Fibroblast of pulmonary artery (primary cell): ENCODE measurements at regions not wholly inside any gene's neighbourhood (a gene's known extent, or its start where the extent isn't known, plus 50 kb on each side); places are given as distances from the start of the nearest gene placed in this dataset.
"Not testable (repeated sequence)": the region's sequence is repeated elsewhere in the genome, so short reads cannot be mapped to it uniquely, and the experiment has no call there.

Source experiments
- DNase-seq: peaks from one replicate; pipeline ENCODE4 v3.0.0-alpha.2; 2010; ENCODE audit warnings: low read depth
- H3K4me3 ChIP-seq: replicated peaks from 2 replicates; pipeline ENCODE4 v1.5.1; 2011; ENCODE audit warnings: low read depth, mild to moderate bottlenecking, control low read depth, low read length, moderate library complexity
- TF ChIP-seq, protein P1 (sequence below): IDR thresholded peaks from 2 replicates; pipeline ENCODE4 v1.5.1; 2011; ENCODE audit warnings: mild to moderate bottlenecking, control low read depth, low read length, inconsistent platforms; ENCODE audit errors: missing control alignments

DNA sequence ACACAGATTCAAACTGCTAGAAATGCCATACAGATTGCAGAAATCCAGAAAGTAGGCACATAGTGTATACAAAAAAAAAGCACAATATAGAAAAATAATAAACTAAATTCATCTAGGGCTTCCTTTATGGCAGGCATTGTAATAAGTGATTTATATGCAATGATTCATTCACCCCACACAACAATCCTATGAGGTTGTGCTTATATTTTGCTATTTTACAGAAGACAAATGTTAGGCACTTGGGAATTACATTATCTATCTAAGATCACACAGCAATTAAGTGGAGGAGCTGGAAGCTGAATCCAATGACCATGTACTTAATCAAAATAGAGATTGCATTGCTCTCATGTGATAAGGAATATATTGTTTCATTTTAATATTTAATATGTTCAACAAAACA is 225.7 kb upstream of the KCNK2 start:
- TF ChIP-seq, protein P1, sequence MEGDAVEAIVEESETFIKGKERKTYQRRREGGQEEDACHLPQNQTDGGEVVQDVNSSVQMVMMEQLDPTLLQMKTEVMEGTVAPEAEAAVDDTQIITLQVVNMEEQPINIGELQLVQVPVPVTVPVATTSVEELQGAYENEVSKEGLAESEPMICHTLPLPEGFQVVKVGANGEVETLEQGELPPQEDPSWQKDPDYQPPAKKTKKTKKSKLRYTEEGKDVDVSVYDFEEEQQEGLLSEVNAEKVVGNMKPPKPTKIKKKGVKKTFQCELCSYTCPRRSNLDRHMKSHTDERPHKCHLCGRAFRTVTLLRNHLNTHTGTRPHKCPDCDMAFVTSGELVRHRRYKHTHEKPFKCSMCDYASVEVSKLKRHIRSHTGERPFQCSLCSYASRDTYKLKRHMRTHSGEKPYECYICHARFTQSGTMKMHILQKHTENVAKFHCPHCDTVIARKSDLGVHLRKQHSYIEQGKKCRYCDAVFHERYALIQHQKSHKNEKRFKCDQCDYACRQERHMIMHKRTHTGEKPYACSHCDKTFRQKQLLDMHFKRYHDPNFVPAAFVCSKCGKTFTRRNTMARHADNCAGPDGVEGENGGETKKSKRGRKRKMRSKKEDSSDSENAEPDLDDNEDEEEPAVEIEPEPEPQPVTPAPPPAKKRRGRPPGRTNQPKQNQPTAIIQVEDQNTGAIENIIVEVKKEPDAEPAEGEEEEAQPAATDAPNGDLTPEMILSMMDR, result no peak
- DNase-seq, result no peak
- H3K4me3 ChIP-seq, result no peak overlapping the region

DNA sequence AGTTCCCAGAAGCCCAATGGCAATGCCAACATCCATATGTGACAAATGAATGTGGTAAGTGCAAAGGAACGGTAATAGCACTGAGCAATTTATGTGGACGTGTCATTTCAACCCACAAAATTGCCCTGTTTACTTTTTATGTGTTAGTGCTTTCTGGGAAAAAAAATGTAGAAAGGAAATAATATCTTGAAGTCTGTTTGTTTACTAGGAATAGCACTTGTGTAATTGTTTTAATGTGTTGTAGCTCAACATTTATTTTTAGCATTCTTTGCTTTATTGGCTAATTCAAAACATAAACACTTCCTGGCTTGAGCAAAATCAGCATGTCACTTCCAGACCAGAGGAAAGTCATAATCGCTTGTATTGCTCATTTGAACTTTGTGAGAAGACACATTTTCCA is 224.8 kb upstream of the KCNK2 start:
- H3K4me3 ChIP-seq, result no peak overlapping the region
- TF ChIP-seq, protein P1, result no peak
- no peak for DNase-seq

DNA sequence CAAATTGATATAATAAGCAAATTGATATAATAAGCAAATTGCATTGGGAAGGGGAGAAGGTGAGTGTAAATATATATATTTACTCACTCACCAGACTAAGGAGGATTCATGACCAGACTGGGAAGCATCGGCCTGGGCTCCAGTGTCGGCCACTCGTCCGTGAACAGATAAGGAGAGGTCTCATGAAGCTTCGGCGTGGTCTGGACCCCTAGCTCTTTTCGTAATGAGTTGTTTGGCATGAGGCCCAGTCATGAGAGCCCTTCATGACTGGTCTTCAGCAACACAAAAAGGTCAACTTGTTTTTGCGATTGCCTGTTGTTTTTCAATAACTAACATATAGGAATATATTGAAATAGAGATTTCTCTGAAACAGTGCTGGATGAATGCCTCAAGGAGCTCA is 222.9 kb upstream of the KCNK2 start:
- no peak for DNase-seq
- H3K4me3 ChIP-seq, result no peak overlapping the region
- TF ChIP-seq, protein P1, result no peak

DNA sequence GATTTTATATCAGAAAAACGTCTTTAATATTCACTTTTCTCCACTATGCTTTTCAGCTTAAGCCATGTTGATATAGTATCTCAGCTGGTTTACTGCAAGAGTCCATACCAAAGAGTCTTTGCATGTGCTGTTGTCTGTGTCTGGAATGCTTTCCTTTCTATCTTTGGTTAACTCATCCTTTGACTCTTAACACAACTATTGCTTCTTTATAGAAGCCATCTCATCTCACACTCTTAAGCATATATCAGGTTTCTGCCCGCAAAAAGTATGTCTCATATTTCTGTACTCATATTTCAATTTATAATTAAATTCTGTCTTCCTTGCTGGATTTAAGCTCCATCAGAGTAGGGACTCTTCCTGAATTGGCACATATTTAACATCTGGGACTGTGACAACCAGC is 220.9 kb upstream of the KCNK2 start:
- TF ChIP-seq, protein P1, result no peak
- H3K4me3 ChIP-seq, result no peak overlapping the region
- no peak for DNase-seq

DNA sequence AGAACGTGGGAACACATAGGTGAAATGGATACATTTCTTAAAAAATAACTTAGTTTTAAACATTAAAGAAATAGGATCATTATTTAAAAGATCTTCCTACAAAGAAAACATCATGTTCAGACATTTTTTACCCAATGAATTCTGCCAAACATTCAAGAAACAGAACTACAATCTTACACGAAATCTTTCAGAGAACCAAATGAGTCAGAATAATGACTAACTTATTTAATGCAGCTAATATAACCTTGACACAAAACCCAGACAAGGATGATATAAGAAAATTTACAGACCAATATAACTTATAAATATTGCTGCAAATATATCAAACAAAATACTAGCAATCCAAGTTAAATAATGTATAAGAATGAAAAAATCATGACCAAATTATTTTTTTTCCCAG is 220.1 kb upstream of the KCNK2 start:
- peak; percentile 26 for DNase-seq

DNA sequence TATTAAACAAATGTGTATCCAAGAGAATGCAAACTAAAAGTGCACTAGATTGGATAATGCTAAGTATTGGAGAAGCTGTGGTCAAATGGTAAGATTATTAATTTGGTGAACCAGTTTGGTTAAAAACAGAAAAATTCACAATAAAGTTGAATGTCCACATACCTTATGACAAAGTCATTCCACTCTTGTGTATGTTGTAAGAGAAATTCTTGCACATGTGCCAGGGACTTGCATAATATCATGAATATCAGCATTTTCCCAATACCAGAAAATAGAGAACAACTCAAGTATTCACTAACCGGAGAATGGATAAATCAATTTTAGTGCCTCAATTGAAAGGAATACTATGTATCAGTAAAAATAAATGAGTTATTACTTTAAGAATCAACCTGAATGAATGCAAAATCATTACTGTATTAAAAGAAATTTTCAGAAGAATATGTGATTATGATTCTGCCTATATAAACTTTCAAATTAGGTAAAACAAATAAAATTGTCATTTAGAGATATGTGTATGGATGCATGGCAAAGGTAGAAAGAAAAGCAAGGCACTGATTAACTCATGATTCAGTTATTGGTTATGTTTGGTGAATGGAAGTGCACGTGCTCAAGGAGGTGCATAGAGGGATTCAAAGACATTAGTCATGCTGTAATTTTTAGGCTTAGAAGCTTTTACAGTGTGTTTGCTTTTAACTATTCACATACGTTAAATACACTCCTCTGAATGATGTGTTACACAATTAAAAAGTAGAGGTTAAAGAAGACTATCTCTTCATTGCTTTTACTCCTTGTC is 217.4 kb upstream of the KCNK2 start:
- H3K4me3 ChIP-seq, result no peak overlapping the region
- TF ChIP-seq, protein P1, result no peak
- DNase-seq, result peak; percentile 89

More for the DNA sequence above, 220.1 kb upstream of the KCNK2 start:
- TF ChIP-seq, protein P1, result no peak
- H3K4me3 ChIP-seq, result no peak overlapping the region

DNA sequence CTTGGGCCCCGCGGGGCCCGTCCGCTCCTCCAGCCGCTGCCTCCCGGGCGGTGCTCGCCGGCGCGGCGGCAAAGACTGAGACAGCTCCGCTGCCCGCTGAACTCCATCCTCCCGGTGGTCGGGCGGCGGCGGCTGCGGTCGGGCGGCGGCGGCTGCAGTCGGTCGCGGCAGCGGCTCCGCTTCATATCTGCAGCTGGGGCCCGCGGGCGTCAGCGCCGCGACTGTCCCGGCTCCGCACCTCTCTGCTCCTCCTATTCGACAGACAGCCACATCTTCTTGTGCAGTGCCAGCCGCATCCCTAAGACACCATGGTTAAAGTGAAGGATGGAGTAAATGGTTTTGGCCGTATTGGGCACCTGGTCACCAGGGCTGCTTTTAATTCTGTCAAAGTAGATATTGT is 212.1 kb upstream of the KCNK2 start:
- not testable (repeated sequence) for H3K4me3 ChIP-seq, DNase-seq
